ENCODE measurements at regions not wholly inside any gene's neighbourhood (a gene's known extent, or its start where the extent isn't known, plus 50 kb on each side); places are given as distances from the start of the nearest gene placed in this dataset.
A peak's percentile ranks its signal among the peaks of the same experiment; 100 is the strongest.

- no peak for ATAC-seq
- H3K27ac Mint-ChIP-seq, result no peak overlapping the region
- no peak overlapping the region for H3K4me3 Mint-ChIP-seq
- peaks cover 21% of the 10 kb centered on the region for H3K9me3 Mint-ChIP-seq
- H3K36me3 Mint-ChIP-seq, result peaks cover 29% of the 10 kb centered on the region
- H3K27me3 Mint-ChIP-seq, result no peaks in the 10 kb centered on the region
- no peaks in the 10 kb centered on the region for H3K4me1 Mint-ChIP-seq (ENCODE audit: low read depth in 2 of 2)
- no peak for DNase-seq (ENCODE audit: low spot score)
These were observed 716.9 kb downstream of the KCNJ18 start for GRCh38 chr17:22409160-22409751.

- no peak for DNase-seq (ENCODE audit: low spot score)
- Mint-ChIP-seq H3K9me3 (peaks cover 21% of the 10 kb centered on the region), H3K4me3 (no peak overlapping the region), H3K4me1 (ENCODE audit: low read depth in 2 of 2) (no peaks in the 10 kb centered on the region), H3K36me3 (peaks cover 29% of the 10 kb centered on the region), H3K27ac (no peak overlapping the region), H3K27me3 (no peaks in the 10 kb centered on the region)
- no peak for ATAC-seq
These were observed 717.8 kb downstream of the KCNJ18 start for GRCh38 chr17:22410136-22410535.

- ATAC-seq (no peak), DNase-seq (ENCODE audit: low spot score) (no peak)
- H3K36me3 Mint-ChIP-seq, result peaks cover 38% of the 10 kb centered on the region
- peaks cover 30% of the 10 kb centered on the region for H3K9me3 Mint-ChIP-seq
- H3K27ac Mint-ChIP-seq, result no peak overlapping the region
- H3K4me1 Mint-ChIP-seq (ENCODE audit: low read depth in 2 of 2), result no peaks in the 10 kb centered on the region
- no peaks in the 10 kb centered on the region for H3K27me3 Mint-ChIP-seq
- no peak overlapping the region for H3K4me3 Mint-ChIP-seq
These were observed 719.0 kb downstream of the KCNJ18 start for GRCh38 chr17:22411185-22411784.

GRCh38 chr17:22435231-22435974, 743.1 kb downstream of the KCNJ18 start:
- Mint-ChIP-seq H3K4me1 (ENCODE audit: low read depth in 2 of 2) (no peaks in the 10 kb centered on the region), H3K4me3 (no peak overlapping the region), H3K9me3 (peaks cover 12% of the 10 kb centered on the region), H3K27ac (no peak overlapping the region), H3K27me3 (no peaks in the 10 kb centered on the region), H3K36me3 (peaks cover 24% of the 10 kb centered on the region)
- ATAC-seq (no peak), DNase-seq (ENCODE audit: low spot score) (no peak)

GRCh38 chr17:22441776-22442175, 749.5 kb downstream of the KCNJ18 start:
- DNase-seq (ENCODE audit: low spot score) (no peak), ATAC-seq (no peak)
- no peak overlapping the region for H3K4me3 Mint-ChIP-seq
- peaks cover 11% of the 10 kb centered on the region for H3K9me3 Mint-ChIP-seq
- H3K27ac Mint-ChIP-seq, result no peak overlapping the region
- H3K27me3 Mint-ChIP-seq, result no peaks in the 10 kb centered on the region
- no peaks in the 10 kb centered on the region for H3K4me1 Mint-ChIP-seq (ENCODE audit: low read depth in 2 of 2)
- peaks cover 13% of the 10 kb centered on the region for H3K36me3 Mint-ChIP-seq

GRCh38 chr17:22443061-22443460, 750.7 kb downstream of the KCNJ18 start:
- H3K9me3 Mint-ChIP-seq, result peaks cover 9% of the 10 kb centered on the region
- H3K36me3 Mint-ChIP-seq, result peaks cover 5% of the 10 kb centered on the region
- DNase-seq (ENCODE audit: low spot score) (no peak), ATAC-seq (no peak)
- H3K27me3 Mint-ChIP-seq, result no peaks in the 10 kb centered on the region
- H3K4me1 Mint-ChIP-seq (ENCODE audit: low read depth in 2 of 2), result no peaks in the 10 kb centered on the region
- H3K27ac Mint-ChIP-seq, result no peak overlapping the region
- H3K4me3 Mint-ChIP-seq, result no peak overlapping the region

- H3K27ac Mint-ChIP-seq, result no peak overlapping the region
- DNase-seq (ENCODE audit: low spot score), result no peak
- peaks cover 8% of the 10 kb centered on the region for H3K36me3 Mint-ChIP-seq
- no peaks in the 10 kb centered on the region for H3K27me3 Mint-ChIP-seq
- peaks cover 28% of the 10 kb centered on the region for H3K9me3 Mint-ChIP-seq
- H3K4me1 Mint-ChIP-seq (ENCODE audit: low read depth in 2 of 2), result no peaks in the 10 kb centered on the region
- ATAC-seq, result no peak
- H3K4me3 Mint-ChIP-seq, result no peak overlapping the region
These were observed 760.9 kb downstream of the KCNJ18 start for GRCh38 chr17:22453181-22453580.

- peak in 1 of 2 donors; percentile 31 for ATAC-seq
- H3K27me3 Mint-ChIP-seq, result no peaks in the 10 kb centered on the region
- no peaks in the 10 kb centered on the region for H3K4me1 Mint-ChIP-seq (ENCODE audit: low read depth in 2 of 2)
- H3K36me3 Mint-ChIP-seq, result peaks cover 8% of the 10 kb centered on the region
- no peak for DNase-seq (ENCODE audit: low spot score)
- H3K27ac Mint-ChIP-seq, result no peak overlapping the region
- peaks cover 29% of the 10 kb centered on the region for H3K9me3 Mint-ChIP-seq
- no peak overlapping the region for H3K4me3 Mint-ChIP-seq
These were observed 762.0 kb downstream of the KCNJ18 start for GRCh38 chr17:22454070-22454999.

GRCh38 chr17:22459331-22459952, 767.1 kb downstream of the KCNJ18 start:
- no peak overlapping the region for H3K4me3 Mint-ChIP-seq
- H3K4me1 Mint-ChIP-seq (ENCODE audit: low read depth in 2 of 2), result no peaks in the 10 kb centered on the region
- ATAC-seq, result no peak
- peaks cover 43% of the 10 kb centered on the region for H3K9me3 Mint-ChIP-seq
- H3K27ac Mint-ChIP-seq, result no peak overlapping the region
- H3K36me3 Mint-ChIP-seq, result peaks cover 19% of the 10 kb centered on the region
- H3K27me3 Mint-ChIP-seq, result no peaks in the 10 kb centered on the region
- DNase-seq (ENCODE audit: low spot score), result no peak

GRCh38 chr17:22459953-22460350, 767.6 kb downstream of the KCNJ18 start:
- no peaks in the 10 kb centered on the region for H3K4me1 Mint-ChIP-seq (ENCODE audit: low read depth in 2 of 2)
- ATAC-seq, result no peak
- H3K27ac Mint-ChIP-seq, result no peak overlapping the region
- peaks cover 18% of the 10 kb centered on the region for H3K36me3 Mint-ChIP-seq
- no peak for DNase-seq (ENCODE audit: low spot score)
- no peak overlapping the region for H3K4me3 Mint-ChIP-seq
- peaks cover 43% of the 10 kb centered on the region for H3K9me3 Mint-ChIP-seq
- H3K27me3 Mint-ChIP-seq, result no peaks in the 10 kb centered on the region

- Mint-ChIP-seq H3K27me3 (no peaks in the 10 kb centered on the region), H3K27ac (no peak overlapping the region), H3K36me3 (peaks cover 15% of the 10 kb centered on the region), H3K4me3 (no peak overlapping the region), H3K4me1 (ENCODE audit: low read depth in 2 of 2) (no peaks in the 10 kb centered on the region), H3K9me3 (peaks cover 39% of the 10 kb centered on the region)
- ATAC-seq (no peak), DNase-seq (ENCODE audit: low spot score) (no peak)
These were observed 768.2 kb downstream of the KCNJ18 start for GRCh38 chr17:22460461-22461063.

GRCh38 chr17:22461460-22462145, 769.3 kb downstream of the KCNJ18 start:
- Mint-ChIP-seq H3K9me3 (peaks cover 38% of the 10 kb centered on the region), H3K36me3 (peaks cover 13% of the 10 kb centered on the region), H3K4me1 (ENCODE audit: low read depth in 2 of 2) (no peaks in the 10 kb centered on the region), H3K27me3 (no peaks in the 10 kb centered on the region), H3K27ac (no peak overlapping the region), H3K4me3 (no peak overlapping the region)
- no peak for ATAC-seq
- DNase-seq (ENCODE audit: low spot score), result no peak
